ENCODE measurements at regions not wholly inside any gene's neighbourhood (a gene's known extent, or its start where the extent isn't known, plus 50 kb on each side); places are given as distances from the start of the nearest gene placed in this dataset.

DNA sequence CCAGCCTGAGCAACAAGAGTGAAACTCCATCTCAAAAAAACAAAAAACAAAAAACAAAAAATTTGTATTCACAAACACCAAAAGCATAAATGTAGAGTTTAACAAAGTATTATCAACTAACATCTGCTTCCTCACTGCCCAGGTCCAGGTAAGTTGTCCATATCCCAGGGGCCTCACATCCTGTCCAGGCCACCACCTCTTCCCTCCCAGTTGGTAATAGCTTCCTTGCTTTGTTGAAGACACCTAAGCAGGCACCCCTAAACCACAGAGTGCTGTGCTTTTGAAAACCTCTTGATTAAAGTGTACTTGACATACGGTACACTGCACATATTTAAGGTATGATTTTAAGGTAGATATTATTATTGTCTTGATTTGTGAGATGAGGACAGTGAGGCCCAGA lies 299.8 kb downstream of the SHQ1 start:
- TF ChIP-seq, protein P1, sequence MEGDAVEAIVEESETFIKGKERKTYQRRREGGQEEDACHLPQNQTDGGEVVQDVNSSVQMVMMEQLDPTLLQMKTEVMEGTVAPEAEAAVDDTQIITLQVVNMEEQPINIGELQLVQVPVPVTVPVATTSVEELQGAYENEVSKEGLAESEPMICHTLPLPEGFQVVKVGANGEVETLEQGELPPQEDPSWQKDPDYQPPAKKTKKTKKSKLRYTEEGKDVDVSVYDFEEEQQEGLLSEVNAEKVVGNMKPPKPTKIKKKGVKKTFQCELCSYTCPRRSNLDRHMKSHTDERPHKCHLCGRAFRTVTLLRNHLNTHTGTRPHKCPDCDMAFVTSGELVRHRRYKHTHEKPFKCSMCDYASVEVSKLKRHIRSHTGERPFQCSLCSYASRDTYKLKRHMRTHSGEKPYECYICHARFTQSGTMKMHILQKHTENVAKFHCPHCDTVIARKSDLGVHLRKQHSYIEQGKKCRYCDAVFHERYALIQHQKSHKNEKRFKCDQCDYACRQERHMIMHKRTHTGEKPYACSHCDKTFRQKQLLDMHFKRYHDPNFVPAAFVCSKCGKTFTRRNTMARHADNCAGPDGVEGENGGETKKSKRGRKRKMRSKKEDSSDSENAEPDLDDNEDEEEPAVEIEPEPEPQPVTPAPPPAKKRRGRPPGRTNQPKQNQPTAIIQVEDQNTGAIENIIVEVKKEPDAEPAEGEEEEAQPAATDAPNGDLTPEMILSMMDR (IDR thresholded peaks at IDR 0.05; ENCODE audit: insufficient read depth, low read depth, low read length), result no peak
- no peak for TF ChIP-seq EZH2 (IDR thresholded peaks at IDR 0.05; ENCODE audit: insufficient read depth, low read length)

Measured in astrocyte (in vitro differentiated cells and primary cell).